Type B pancreatic cell (in vitro differentiated cells): ENCODE measurements at regions not wholly inside any gene's neighbourhood (a gene's known extent, or its start where the extent isn't known, plus 50 kb on each side); places are given as distances from the start of the nearest gene placed in this dataset.
"Not testable (repeated sequence)": the region's sequence is repeated elsewhere in the genome, so short reads cannot be mapped to it uniquely, and the experiment has no call there.

Experiments
- DNase-seq: peaks from one replicate; pipeline ENCODE4 v3.0.0; 2021; ENCODE audit warnings: mixed read lengths; ENCODE audit not compliant: unreplicated experiment; ENCODE audit errors: extremely low spot score
- H3K27ac Mint-ChIP-seq: 2 replicates; pipeline ENCODE4 v1.8.0; 2021; ENCODE audit warnings: mild to moderate bottlenecking, mixed read lengths
- H3K27me3 Mint-ChIP-seq: 2 replicates; pipeline ENCODE4 v1.8.0; 2021; ENCODE audit warnings: mixed read lengths
- H3K36me3 Mint-ChIP-seq: 2 replicates; pipeline ENCODE4 v1.8.0; 2021; ENCODE audit warnings: mixed read lengths
- H3K4me1 Mint-ChIP-seq: one replicate; pipeline ENCODE4 v1.8.0; 2021; ENCODE audit warnings: mixed read lengths; ENCODE audit not compliant: unreplicated experiment
- H3K4me3 Mint-ChIP-seq: 2 replicates; pipeline ENCODE4 v1.8.0; 2021; ENCODE audit warnings: mild to moderate bottlenecking, mixed read lengths
- H3K9me3 Mint-ChIP-seq: 2 replicates; pipeline ENCODE4 v1.8.0; 2021; ENCODE audit warnings: mixed read lengths
- TF ChIP-seq, protein P1 (sequence below): fragments of 200-600 bp; sonication (generic); conservative IDR thresholded peaks from 2 replicates; pipeline ENCODE4 v1.5.0; 2021; ENCODE audit warnings: antibody characterized with exemption, mild to moderate bottlenecking

DNA sequence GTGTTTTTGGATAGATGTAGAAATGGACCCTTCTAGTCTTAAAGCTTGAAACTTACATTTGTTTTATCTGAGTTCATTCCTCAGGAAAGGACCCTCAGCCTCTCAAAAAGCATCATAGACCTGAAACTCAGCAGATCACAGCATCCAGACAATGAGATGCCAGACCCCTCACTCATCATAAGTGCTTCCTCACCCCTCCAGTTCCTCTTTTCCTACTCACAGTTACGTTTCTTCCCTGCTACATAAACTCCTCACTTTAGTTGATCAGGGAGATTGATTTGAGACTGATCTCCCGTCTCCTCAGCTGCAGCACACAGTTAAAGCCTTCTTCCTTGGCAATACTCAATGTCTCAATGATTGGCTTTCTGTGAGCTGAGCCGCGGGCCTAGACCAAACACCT lies 282.0 kb downstream of the FAM72C start:
- Mint-ChIP-seq H3K27me3 (no peaks in the 10 kb centered on the region), H3K27ac (no peak overlapping the region), H3K4me3 (no peak overlapping the region), H3K36me3 (no peaks in the 10 kb centered on the region), H3K9me3 (no peaks in the 10 kb centered on the region), H3K4me1 (no peaks in the 10 kb centered on the region)
- TF ChIP-seq, protein P1, sequence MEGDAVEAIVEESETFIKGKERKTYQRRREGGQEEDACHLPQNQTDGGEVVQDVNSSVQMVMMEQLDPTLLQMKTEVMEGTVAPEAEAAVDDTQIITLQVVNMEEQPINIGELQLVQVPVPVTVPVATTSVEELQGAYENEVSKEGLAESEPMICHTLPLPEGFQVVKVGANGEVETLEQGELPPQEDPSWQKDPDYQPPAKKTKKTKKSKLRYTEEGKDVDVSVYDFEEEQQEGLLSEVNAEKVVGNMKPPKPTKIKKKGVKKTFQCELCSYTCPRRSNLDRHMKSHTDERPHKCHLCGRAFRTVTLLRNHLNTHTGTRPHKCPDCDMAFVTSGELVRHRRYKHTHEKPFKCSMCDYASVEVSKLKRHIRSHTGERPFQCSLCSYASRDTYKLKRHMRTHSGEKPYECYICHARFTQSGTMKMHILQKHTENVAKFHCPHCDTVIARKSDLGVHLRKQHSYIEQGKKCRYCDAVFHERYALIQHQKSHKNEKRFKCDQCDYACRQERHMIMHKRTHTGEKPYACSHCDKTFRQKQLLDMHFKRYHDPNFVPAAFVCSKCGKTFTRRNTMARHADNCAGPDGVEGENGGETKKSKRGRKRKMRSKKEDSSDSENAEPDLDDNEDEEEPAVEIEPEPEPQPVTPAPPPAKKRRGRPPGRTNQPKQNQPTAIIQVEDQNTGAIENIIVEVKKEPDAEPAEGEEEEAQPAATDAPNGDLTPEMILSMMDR, result no peak
- no peak for DNase-seq

DNA sequence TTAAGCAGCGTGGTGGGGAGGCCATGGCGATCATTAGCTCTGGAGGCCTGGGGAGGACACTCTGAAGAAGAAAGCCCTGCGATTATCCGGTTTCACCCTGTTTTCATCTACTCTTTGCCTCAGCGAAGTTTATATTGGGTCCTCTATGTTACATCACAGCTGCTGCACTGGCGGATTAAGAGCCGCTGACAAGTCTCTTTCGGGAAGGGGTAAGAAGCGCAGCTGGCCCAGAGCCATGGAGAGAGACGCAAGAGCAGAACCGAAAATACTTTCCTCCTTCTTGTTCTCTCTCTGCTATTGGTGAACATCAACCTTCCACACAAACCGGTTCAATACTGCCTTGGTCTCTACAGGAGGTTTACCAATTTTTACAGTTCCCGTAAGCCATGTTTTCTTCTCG lies 291.5 kb downstream of the FAM72C start:
- no peaks in the 10 kb centered on the region for H3K9me3 Mint-ChIP-seq
- H3K36me3 Mint-ChIP-seq, result no peaks in the 10 kb centered on the region
- TF ChIP-seq, protein P1, result no peak
- no peak overlapping the region for H3K27ac Mint-ChIP-seq
- no peaks in the 10 kb centered on the region for H3K4me1 Mint-ChIP-seq
- no peak overlapping the region for H3K4me3 Mint-ChIP-seq
- no peak for DNase-seq
- H3K27me3 Mint-ChIP-seq, result no peaks in the 10 kb centered on the region

DNA sequence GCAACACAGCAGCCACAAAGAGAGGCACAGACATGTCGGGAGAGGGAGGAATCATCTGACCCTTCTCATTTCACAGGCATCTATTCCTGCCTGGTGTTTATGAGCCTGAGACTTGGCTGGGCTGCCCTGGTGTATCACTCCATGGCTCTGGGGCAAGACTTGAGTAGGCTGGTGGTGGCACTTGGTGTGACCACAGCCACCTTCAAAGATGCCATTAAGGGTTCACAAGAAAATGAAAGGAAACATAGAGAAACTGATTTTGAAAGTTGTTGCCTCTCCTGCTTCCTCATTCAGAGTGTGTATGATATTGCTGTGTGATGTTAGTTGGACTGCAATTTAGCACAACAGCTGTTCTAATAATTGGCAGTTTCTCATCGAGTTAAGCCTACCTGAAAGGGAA lies 298.8 kb downstream of the FAM72C start:
- no peaks in the 10 kb centered on the region for H3K4me1 Mint-ChIP-seq
- DNase-seq, result no peak
- TF ChIP-seq, protein P1, result no peak
- H3K4me3 Mint-ChIP-seq, result no peak overlapping the region
- H3K27me3 Mint-ChIP-seq, result no peaks in the 10 kb centered on the region
- H3K27ac Mint-ChIP-seq, result no peak overlapping the region
- no peaks in the 10 kb centered on the region for H3K9me3 Mint-ChIP-seq
- no peaks in the 10 kb centered on the region for H3K36me3 Mint-ChIP-seq

DNA sequence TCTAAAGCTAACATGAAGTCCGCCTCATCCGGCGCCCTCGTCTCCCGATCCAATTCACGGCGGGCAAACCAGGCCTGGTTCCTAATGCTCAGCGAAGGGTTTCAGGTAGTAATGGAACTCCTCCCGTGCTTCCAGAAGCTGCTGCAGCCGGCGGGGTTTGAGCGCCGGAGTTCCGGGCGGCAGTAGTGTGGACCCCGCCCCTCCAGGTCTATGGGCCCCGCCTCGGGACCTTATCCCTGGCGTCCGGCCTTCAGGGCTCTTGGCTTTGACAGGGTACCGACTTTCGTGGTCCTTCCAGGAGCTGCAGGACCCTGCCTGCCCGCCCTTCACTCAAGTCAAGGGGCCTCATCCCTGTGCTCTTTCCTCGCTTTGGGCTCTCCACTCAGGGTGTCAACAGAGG lies 304.1 kb downstream of the FAM72C start:
- no peak overlapping the region for H3K4me3 Mint-ChIP-seq
- no peak for DNase-seq
- TF ChIP-seq, protein P1, result no peak
- no peaks in the 10 kb centered on the region for H3K36me3 Mint-ChIP-seq
- no peaks in the 10 kb centered on the region for H3K9me3 Mint-ChIP-seq
- H3K4me1 Mint-ChIP-seq, result no peaks in the 10 kb centered on the region
- no peaks in the 10 kb centered on the region for H3K27me3 Mint-ChIP-seq
- no peak overlapping the region for H3K27ac Mint-ChIP-seq

DNA sequence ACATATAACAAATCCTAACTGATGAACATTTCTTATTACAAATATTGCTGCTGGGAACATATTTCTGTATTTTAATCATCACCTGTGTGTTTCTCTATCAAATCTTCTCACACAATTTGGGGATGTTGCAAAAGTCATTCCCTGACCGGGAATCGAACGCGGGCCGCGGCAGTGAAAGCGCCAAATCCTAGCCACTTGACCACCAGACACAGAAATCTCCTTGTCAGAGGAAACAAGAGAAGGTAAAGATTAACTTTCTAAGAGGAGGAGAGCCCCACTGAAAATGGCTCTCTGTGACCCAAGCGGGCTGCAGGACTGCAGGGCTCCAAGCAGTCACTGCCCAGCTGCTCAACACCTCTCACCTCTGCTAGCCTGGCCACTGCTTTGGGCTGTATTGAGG lies 304.9 kb downstream of the FAM72C start:
- H3K9me3 Mint-ChIP-seq, result no peaks in the 10 kb centered on the region
- TF ChIP-seq, protein P1, result no peak
- H3K27ac Mint-ChIP-seq, result no peak overlapping the region
- H3K36me3 Mint-ChIP-seq, result no peaks in the 10 kb centered on the region
- no peak for DNase-seq
- no peaks in the 10 kb centered on the region for H3K4me1 Mint-ChIP-seq
- H3K27me3 Mint-ChIP-seq, result no peaks in the 10 kb centered on the region
- H3K4me3 Mint-ChIP-seq, result no peak overlapping the region

DNA sequence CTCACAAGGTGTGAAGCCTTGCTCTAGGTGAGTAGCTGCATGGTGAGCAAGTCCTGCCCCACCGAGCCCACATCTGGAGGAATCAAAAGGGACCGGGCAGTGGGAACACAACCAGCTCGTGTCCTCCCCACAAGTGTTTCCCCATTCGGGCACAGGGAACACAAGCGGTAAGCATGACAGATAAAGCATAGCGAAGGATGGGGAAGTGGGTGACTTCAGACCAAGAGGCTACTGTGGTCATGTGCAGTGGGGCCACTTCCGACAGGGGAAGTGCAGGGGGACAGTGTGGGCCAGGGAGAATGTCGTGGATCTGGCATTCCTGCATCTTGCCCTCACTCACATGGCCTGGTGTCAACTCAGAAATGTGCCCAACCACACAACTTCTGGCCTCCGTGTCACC lies 306.2 kb downstream of the FAM72C start:
- H3K4me1 Mint-ChIP-seq, result no peaks in the 10 kb centered on the region
- TF ChIP-seq, protein P1, result no peak
- H3K9me3 Mint-ChIP-seq, result no peaks in the 10 kb centered on the region
- H3K4me3 Mint-ChIP-seq, result no peak overlapping the region
- DNase-seq, result no peak
- no peak overlapping the region for H3K27ac Mint-ChIP-seq
- no peaks in the 10 kb centered on the region for H3K36me3 Mint-ChIP-seq
- H3K27me3 Mint-ChIP-seq, result no peaks in the 10 kb centered on the region

DNA sequence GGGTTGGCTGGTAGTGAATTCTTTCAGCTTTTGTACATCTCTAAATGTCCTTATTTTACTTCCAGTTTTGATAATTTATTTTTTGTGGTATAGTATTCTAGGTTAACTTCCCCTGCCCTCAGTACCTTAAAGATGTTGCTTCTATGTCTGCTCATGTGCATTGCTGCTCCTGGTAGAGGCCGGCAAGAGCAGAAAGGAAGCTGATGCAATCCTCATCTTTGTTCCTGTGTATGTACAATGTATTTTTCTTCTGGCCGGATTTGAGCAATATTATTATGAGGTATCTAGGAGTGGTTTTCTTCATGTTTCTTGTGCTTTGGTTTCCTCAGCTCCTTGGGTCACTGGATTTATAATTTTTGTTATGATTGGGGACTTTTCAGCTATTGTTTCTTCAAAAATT lies 308.7 kb downstream of the FAM72C start:
- not testable (repeated sequence) for H3K9me3 Mint-ChIP-seq, H3K36me3 Mint-ChIP-seq, H3K4me3 Mint-ChIP-seq, H3K4me1 Mint-ChIP-seq, H3K27ac Mint-ChIP-seq, H3K27me3 Mint-ChIP-seq, DNase-seq
